PC-3 (cell line): ENCODE measurements at regions not wholly inside any gene's neighbourhood (a gene's known extent, or its start where the extent isn't known, plus 50 kb on each side); places are given as distances from the start of the nearest gene placed in this dataset.

Experiments
- CTCF ChIP-seq: fragments of 300-600 bp; sonication (generic); conservative IDR thresholded peaks from 2 replicates; pipeline ENCODE4 v1.5.1; 2017; ENCODE audit warnings: antibody characterized with exemption, low read depth, mild to moderate bottlenecking, low read length
- EZH2 ChIP-seq: fragments of 300-600 bp; sonication (generic); IDR thresholded peaks from one replicate; pipeline ENCODE4 v1.6.1; 2017; ENCODE audit warnings: antibody characterized with exemption, mild to moderate bottlenecking, low read length; ENCODE audit not compliant: unreplicated experiment

- TF ChIP-seq CTCF = no peak
- TF ChIP-seq EZH2 = no peak
Measured at GRCh38 chr18:29660777-29661176, 1381.8 kb downstream of the DSC3 start.
